GM12878 (cell line): ENCODE measurements at regions not wholly inside any gene's neighbourhood (a gene's known extent, or its start where the extent isn't known, plus 50 kb on each side); places are given as distances from the start of the nearest gene placed in this dataset.

Source experiments
- DPF2 ChIP-seq: fragments of 450-650 bp; IDR thresholded peaks from 2 replicates; pipeline ENCODE4 v1.6.1; 2017; ENCODE audit warnings: mild to moderate bottlenecking
- EZH2 ChIP-seq: IDR thresholded peaks from 2 replicates; pipeline ENCODE4 v1.6.1; 2012; ENCODE audit warnings: low read depth, mild to moderate bottlenecking, control low read depth, inconsistent platforms, low read length, borderline replicate concordance; ENCODE audit not compliant: control insufficient read depth
- HDAC2 ChIP-seq: fragments of 200-600 bp; sonication (generic); IDR thresholded peaks from 2 replicates; pipeline ENCODE4 v1.6.1; 2017
- HDGF ChIP-seq: fragments of 450-650 bp; IDR thresholded peaks from 2 replicates; pipeline ENCODE4 v1.6.1; 2016; ENCODE audit warnings: antibody characterized with exemption
- NFYB ChIP-seq: IDR thresholded peaks from 2 replicates; pipeline ENCODE4 v1.6.1; 2011; ENCODE audit warnings: low read depth, mild to moderate bottlenecking, low read length, improper control_type of control experiment, moderate library complexity; ENCODE audit not compliant: insufficient read depth
- PAX5 ChIP-seq: IDR thresholded peaks from 2 replicates; pipeline ENCODE4 v1.6.1; 2011; ENCODE audit warnings: low read depth, low read length, borderline replicate concordance
- PML ChIP-seq: IDR thresholded peaks from 2 replicates; pipeline ENCODE4 v1.6.1; 2012; ENCODE audit warnings: low read length, inconsistent platforms
- REST ChIP-seq: IDR thresholded peaks from 2 replicates; pipeline ENCODE4 v1.6.1; 2012; ENCODE audit warnings: mild to moderate bottlenecking, low read depth, low read length
- SREBF1 ChIP-seq: IDR thresholded peaks from 2 replicates; pipeline ENCODE4 v1.6.1; 2012; ENCODE audit warnings: mild to moderate bottlenecking, low read length
- TCF12 ChIP-seq: IDR thresholded peaks from 2 replicates; pipeline ENCODE4 v1.6.1; 2011; ENCODE audit warnings: low read depth, mild to moderate bottlenecking, low read length
- USF2 ChIP-seq: IDR thresholded peaks from 2 replicates; pipeline ENCODE4 v1.6.1; 2011; ENCODE audit warnings: low read depth, low read length, improper control_type of control experiment, borderline replicate concordance

GRCh38 chr2:64750001-64750816 is 96.5 kb upstream of the SERTAD2 start (continued):
- no peak for TF ChIP-seq REST
- no peak for TF ChIP-seq PAX5
- TF ChIP-seq DPF2 = no peak
- no peak for TF ChIP-seq NFYB
- no peak for TF ChIP-seq EZH2
- no peak for TF ChIP-seq SREBF1
- TF ChIP-seq PML = no peak
- no peak for TF ChIP-seq USF2
- TF ChIP-seq HDGF = no peak
- no peak for TF ChIP-seq TCF12
- no peak for TF ChIP-seq HDAC2
